ENCODE measurements at regions not wholly inside any gene's neighbourhood (a gene's known extent, or its start where the extent isn't known, plus 50 kb on each side); places are given as distances from the start of the nearest gene placed in this dataset.

GRCh38 chr21:35850029-35850428 is 210.3 kb downstream of the SETD4 start:
- Mint-ChIP-seq H3K4me3 (no peak overlapping the region), H3K27me3 (peaks cover 20 to 37% of the 10 kb centered on the region in 2 donors), H3K27ac (no peak overlapping the region), H3K4me1 (no peaks in the 10 kb centered on the region), H3K9me3 (no peaks in the 10 kb centered on the region), H3K36me3 (no peaks in the 10 kb centered on the region)
- ChIA-PET CTCF (no interaction called here), POLR2A (no interaction called here)
- DNase-seq: no peak
- Histone ChIP-seq H3K27me3 (replicated peaks in 1 of 2; ENCODE audit: control insufficient read depth in 2 of 2, extremely low read depth in 1 of 2, insufficient read depth in 2 of 2, low read length in 1 of 2) (peaks cover 0 to 14% of the 10 kb centered on the region in 2 experiments), H3K9me3 (no peaks in the 10 kb centered on the region), H3K4me1 (ENCODE audit: control insufficient read depth in 1 of 2, extremely low read depth in 1 of 2, insufficient read depth in 2 of 2, low read length in 2 of 2) (no peaks in the 10 kb centered on the region), H3K36me3 (ENCODE audit: control insufficient read depth in 2 of 2, extremely low read depth in 1 of 2, insufficient read depth in 1 of 2, low read length in 1 of 2) (no peaks in the 10 kb centered on the region), H3K4me3 (ENCODE audit: control insufficient read depth in 1 of 2, extremely low read depth in 1 of 2, low read length in 1 of 2) (no peak overlapping the region), H3K27ac (ENCODE audit: low read length) (no peak overlapping the region)
- ATAC-seq (replicated peaks in 1 of 4): no peak
- WGBS (ENCODE audit: insufficient coverage): no CpG with 5 or more reads among the region's 5 CpGs

- H3K9me3 ChIP-seq: no peaks in the 10 kb centered on the region
- no peak overlapping the region for H3K4me3 ChIP-seq (ENCODE audit: control insufficient read depth in 1 of 2, extremely low read depth in 1 of 2, low read length in 1 of 2)
- no CpG with 5 or more reads among the region's 4 CpGs for WGBS (ENCODE audit: insufficient coverage)
- ATAC-seq (replicated peaks in 1 of 4) (no peak), DNase-seq (no peak)
- H3K27ac Mint-ChIP-seq: no peak overlapping the region
- CTCF ChIA-PET: interaction anchor here in 1 of 2 donors (1.1 kb wide), 1 partner anchor 9 kb away, joined by 3 read pairs; no protein-coding TSS in a partner anchor
- H3K4me3 Mint-ChIP-seq: no peak overlapping the region
- H3K36me3 ChIP-seq (ENCODE audit: control insufficient read depth in 2 of 2, extremely low read depth in 1 of 2, insufficient read depth in 1 of 2, low read length in 1 of 2): no peaks in the 10 kb centered on the region
- H3K4me1 ChIP-seq (ENCODE audit: control insufficient read depth in 1 of 2, extremely low read depth in 1 of 2, insufficient read depth in 2 of 2, low read length in 2 of 2): no peaks in the 10 kb centered on the region
- H3K36me3 Mint-ChIP-seq: no peaks in the 10 kb centered on the region
- H3K27me3 ChIP-seq (replicated peaks in 1 of 2; ENCODE audit: control insufficient read depth in 2 of 2, extremely low read depth in 1 of 2, insufficient read depth in 2 of 2, low read length in 1 of 2): peaks cover 0 to 9% of the 10 kb centered on the region in 2 experiments
- POLR2A ChIA-PET: no interaction called here
- H3K27me3 Mint-ChIP-seq: peaks cover 15 to 34% of the 10 kb centered on the region in 2 donors
- no peak overlapping the region for H3K27ac ChIP-seq (ENCODE audit: low read length)
- H3K4me1 Mint-ChIP-seq: no peaks in the 10 kb centered on the region
- H3K9me3 Mint-ChIP-seq: no peaks in the 10 kb centered on the region
These were observed 211.2 kb downstream of the SETD4 start for GRCh38 chr21:35849144-35849543.

- Mint-ChIP-seq H3K4me3 (no peak overlapping the region), H3K27me3 (peaks cover 0 to 12% of the 10 kb centered on the region in 2 donors), H3K4me1 (no peaks in the 10 kb centered on the region), H3K9me3 (no peaks in the 10 kb centered on the region), H3K27ac (no peak overlapping the region), H3K36me3 (no peaks in the 10 kb centered on the region)
- POLR2A ChIA-PET: no interaction called here
- no peak overlapping the region for H3K4me3 ChIP-seq (ENCODE audit: control insufficient read depth in 1 of 2, extremely low read depth in 1 of 2, low read length in 1 of 2)
- H3K9me3 ChIP-seq: no peaks in the 10 kb centered on the region
- 83% methylated on average over 5 of the region's 7 CpGs for WGBS (ENCODE audit: insufficient coverage)
- ATAC-seq (replicated peaks in 1 of 4): no peak
- H3K4me1 ChIP-seq (ENCODE audit: control insufficient read depth in 1 of 2, extremely low read depth in 1 of 2, insufficient read depth in 2 of 2, low read length in 2 of 2): peaks cover 0 to 3% of the 10 kb centered on the region in 2 experiments
- DNase-seq: no peak
- CTCF ChIA-PET: interaction anchor here in 1 of 2 donors (1.2 kb wide), 1 partner anchor 1099 kb away, joined by 3 read pairs; no protein-coding TSS in a partner anchor
- peaks cover 0 to 4% of the 10 kb centered on the region in 2 experiments for H3K27me3 ChIP-seq (replicated peaks in 1 of 2; ENCODE audit: control insufficient read depth in 2 of 2, extremely low read depth in 1 of 2, insufficient read depth in 2 of 2, low read length in 1 of 2)
- H3K36me3 ChIP-seq (ENCODE audit: control insufficient read depth in 2 of 2, extremely low read depth in 1 of 2, insufficient read depth in 1 of 2, low read length in 1 of 2): no peaks in the 10 kb centered on the region
- no peak overlapping the region for H3K27ac ChIP-seq (ENCODE audit: low read length)
These were observed 216.2 kb downstream of the SETD4 start for GRCh38 chr21:35843911-35844667.

GRCh38 chr21:35840949-35841348 is 219.4 kb downstream of the SETD4 start:
- peaks cover 4 to 6% (median 4%) of the 10 kb centered on the region in 3 donors for H3K4me1 Mint-ChIP-seq
- Histone ChIP-seq H3K36me3 (ENCODE audit: control insufficient read depth in 2 of 2, extremely low read depth in 1 of 2, insufficient read depth in 1 of 2, low read length in 1 of 2) (no peaks in the 10 kb centered on the region), H3K27ac (ENCODE audit: low read length) (no peak overlapping the region), H3K9me3 (no peaks in the 10 kb centered on the region), H3K27me3 (replicated peaks in 1 of 2; ENCODE audit: control insufficient read depth in 2 of 2, extremely low read depth in 1 of 2, insufficient read depth in 2 of 2, low read length in 1 of 2) (peaks cover 0 to 4% of the 10 kb centered on the region in 2 experiments), H3K4me1 (ENCODE audit: control insufficient read depth in 1 of 2, extremely low read depth in 1 of 2, insufficient read depth in 2 of 2, low read length in 2 of 2) (peaks cover 0 to 3% of the 10 kb centered on the region in 2 experiments), H3K4me3 (ENCODE audit: control insufficient read depth in 1 of 2, extremely low read depth in 1 of 2, low read length in 1 of 2) (no peak overlapping the region)
- ChIA-PET CTCF (interaction anchor here (0.6 to 3.7 kb wide), 7 partner anchors 110 to 1149 kb away, joined by 3 to 32 read pairs (median 4); no protein-coding TSS in a partner anchor), POLR2A (interaction anchor here in 1 of 2 donors (0.6 kb wide), 1 partner anchor 318 kb away, joined by 3 read pairs; no protein-coding TSS in a partner anchor)
- H3K36me3 Mint-ChIP-seq: no peaks in the 10 kb centered on the region
- H3K9me3 Mint-ChIP-seq: no peaks in the 10 kb centered on the region
- H3K4me3 Mint-ChIP-seq: no peak overlapping the region
- H3K27me3 Mint-ChIP-seq: peaks cover 0 to 3% of the 10 kb centered on the region in 2 donors
- 91% methylated on average over 1 of the region's 2 CpGs for WGBS (ENCODE audit: insufficient coverage)
- no peak overlapping the region for H3K27ac Mint-ChIP-seq
- DNase-seq (no peak), ATAC-seq (replicated peaks in 1 of 4) (no peak)

GRCh38 chr21:35840197-35840799 is 220.0 kb downstream of the SETD4 start:
- no CpG with 5 or more reads among the region's 2 CpGs for WGBS (ENCODE audit: insufficient coverage)
- POLR2A ChIA-PET: interaction anchor here (0.5 to 0.6 kb wide), 2 partner anchors 317 to 1037 kb away, joined by 3 read pairs; no protein-coding TSS in a partner anchor
- H3K4me3 Mint-ChIP-seq: no peak overlapping the region
- no peaks in the 10 kb centered on the region for H3K9me3 ChIP-seq
- no peaks in the 10 kb centered on the region for H3K36me3 ChIP-seq (ENCODE audit: control insufficient read depth in 2 of 2, extremely low read depth in 1 of 2, insufficient read depth in 1 of 2, low read length in 1 of 2)
- ATAC-seq (replicated peaks in 1 of 4): peak in 1 of 4 experiments; percentile 33
- H3K27me3 Mint-ChIP-seq: peaks cover 0 to 1% of the 10 kb centered on the region in 2 donors
- peaks cover 0 to 6% of the 10 kb centered on the region in 2 experiments for H3K27me3 ChIP-seq (replicated peaks in 1 of 2; ENCODE audit: control insufficient read depth in 2 of 2, extremely low read depth in 1 of 2, insufficient read depth in 2 of 2, low read length in 1 of 2)
- DNase-seq: peak in 32 of 35 experiments; percentile 9 to 76 (median 39)
- CTCF ChIA-PET: interaction anchor here (0.6 to 3.7 kb wide), 15 partner anchors 9 to 1148 kb away, joined by 3 to 32 read pairs (median 3); no protein-coding TSS in a partner anchor
- peaks cover 0 to 3% of the 10 kb centered on the region in 2 experiments for H3K4me1 ChIP-seq (ENCODE audit: control insufficient read depth in 1 of 2, extremely low read depth in 1 of 2, insufficient read depth in 2 of 2, low read length in 2 of 2)
- H3K36me3 Mint-ChIP-seq: no peaks in the 10 kb centered on the region
- no peak overlapping the region for H3K27ac Mint-ChIP-seq
- H3K9me3 Mint-ChIP-seq: no peaks in the 10 kb centered on the region
- no peak overlapping the region for H3K27ac ChIP-seq (ENCODE audit: low read length)
- H3K4me1 Mint-ChIP-seq: peaks cover 4 to 6% (median 4%) of the 10 kb centered on the region in 3 donors
- H3K4me3 ChIP-seq (ENCODE audit: control insufficient read depth in 1 of 2, extremely low read depth in 1 of 2, low read length in 1 of 2): no peak overlapping the region

- Histone ChIP-seq H3K4me1 (ENCODE audit: control insufficient read depth in 1 of 2, extremely low read depth in 1 of 2, insufficient read depth in 2 of 2, low read length in 2 of 2) (peaks cover 0 to 5% of the 10 kb centered on the region in 2 experiments), H3K4me3 (ENCODE audit: control insufficient read depth in 1 of 2, extremely low read depth in 1 of 2, low read length in 1 of 2) (no peak overlapping the region), H3K27ac (ENCODE audit: low read length) (no peak overlapping the region), H3K36me3 (ENCODE audit: control insufficient read depth in 2 of 2, extremely low read depth in 1 of 2, insufficient read depth in 1 of 2, low read length in 1 of 2) (no peaks in the 10 kb centered on the region), H3K9me3 (no peaks in the 10 kb centered on the region), H3K27me3 (replicated peaks in 1 of 2; ENCODE audit: control insufficient read depth in 2 of 2, extremely low read depth in 1 of 2, insufficient read depth in 2 of 2, low read length in 1 of 2) (peaks cover 0 to 6% of the 10 kb centered on the region in 2 experiments)
- Mint-ChIP-seq H3K4me3 (no peak overlapping the region), H3K27ac (no peak overlapping the region), H3K36me3 (no peaks in the 10 kb centered on the region), H3K4me1 (peaks cover 4 to 10% (median 4%) of the 10 kb centered on the region in 3 donors), H3K27me3 (peaks cover 0 to 1% of the 10 kb centered on the region in 2 donors), H3K9me3 (no peaks in the 10 kb centered on the region)
- WGBS (ENCODE audit: insufficient coverage): 72% methylated on average over 2 of the region's 7 CpGs
- DNase-seq (no peak), ATAC-seq (replicated peaks in 1 of 4) (no peak)
- ChIA-PET CTCF (interaction anchor here (0.5 to 3.7 kb wide), 9 partner anchors 439 to 1147 kb away, joined by 3 to 32 read pairs (median 4); no protein-coding TSS in a partner anchor), POLR2A (no interaction called here)
These were observed 221.2 kb downstream of the SETD4 start for GRCh38 chr21:35838987-35839763.
